ENCODE measurements at regions not wholly inside any gene's neighbourhood (a gene's known extent, or its start where the extent isn't known, plus 50 kb on each side); places are given as distances from the start of the nearest gene placed in this dataset.

GRCh38 chrX:13147733-13148132 lies 103.3 kb upstream of the FAM9C start:
- no peak for DNase-seq (ENCODE audit: low read depth)

GRCh38 chrX:13147147-13147546 lies 102.7 kb upstream of the FAM9C start:
- no peak for DNase-seq (ENCODE audit: low read depth)

- DNase-seq (ENCODE audit: low read depth): no peak
Observed at GRCh38 chrX:13144927-13145655, 100.7 kb upstream of the FAM9C start.

- DNase-seq (ENCODE audit: low read depth): no peak
Observed at GRCh38 chrX:13142891-13143290, 98.5 kb upstream of the FAM9C start.

- DNase-seq (ENCODE audit: low read depth): no peak
Observed at GRCh38 chrX:13140007-13140406, 95.6 kb upstream of the FAM9C start.

- no peak for DNase-seq (ENCODE audit: low read depth)
Observed at GRCh38 chrX:13131396-13132137, 87.1 kb upstream of the FAM9C start.

- DNase-seq (ENCODE audit: low read depth): no peak
Observed at GRCh38 chrX:13130816-13131215, 86.4 kb upstream of the FAM9C start.

GRCh38 chrX:13128104-13128503 lies 83.7 kb upstream of the FAM9C start:
- no peak for DNase-seq (ENCODE audit: low read depth)

- DNase-seq (ENCODE audit: low read depth): peak; percentile 5
Observed at GRCh38 chrX:13126775-13127174, 82.4 kb upstream of the FAM9C start.

GRCh38 chrX:13125188-13125587 lies 80.8 kb upstream of the FAM9C start:
- DNase-seq (ENCODE audit: low read depth): no peak

GRCh38 chrX:13123857-13124345 lies 79.5 kb upstream of the FAM9C start:
- peak; percentile 15 for DNase-seq (ENCODE audit: low read depth)

- DNase-seq (ENCODE audit: low read depth): no peak
Observed at GRCh38 chrX:13123247-13123856, 78.9 kb upstream of the FAM9C start.

GRCh38 chrX:13121020-13121555 lies 76.7 kb upstream of the FAM9C start:
- DNase-seq (ENCODE audit: low read depth): no peak

GRCh38 chrX:13120017-13120416 lies 75.6 kb upstream of the FAM9C start:
- no peak for DNase-seq (ENCODE audit: low read depth)

GRCh38 chrX:13119386-13119785 lies 75.0 kb upstream of the FAM9C start:
- DNase-seq (ENCODE audit: low read depth): no peak

- DNase-seq (ENCODE audit: low read depth): no peak
Observed at GRCh38 chrX:13115146-13115855, 70.9 kb upstream of the FAM9C start.

GRCh38 chrX:13112499-13112898 lies 68.1 kb upstream of the FAM9C start:
- no peak for DNase-seq (ENCODE audit: low read depth)

GRCh38 chrX:13110433-13111324 lies 66.3 kb upstream of the FAM9C start:
- DNase-seq (ENCODE audit: low read depth): peak; percentile 69

- DNase-seq (ENCODE audit: low read depth): peak; percentile 47
Observed at GRCh38 chrX:13109817-13110216, 65.4 kb upstream of the FAM9C start.

- no peak for DNase-seq (ENCODE audit: low read depth)
Observed at GRCh38 chrX:13103914-13104274, 59.5 kb upstream of the FAM9C start.
